Esophagus squamous epithelium (tissue), 5 donors: ENCODE measurements at regions not wholly inside any gene's neighbourhood (a gene's known extent, or its start where the extent isn't known, plus 50 kb on each side); places are given as distances from the start of the nearest gene placed in this dataset.

ENCODE experiments used
- DNase-seq: peaks from one replicate; lab custom pipeline; 2025; lab: John Stamatoyannopoulos, UW
- H3K27ac ChIP-seq, 4 donors: fragments of 200-600 bp; sonication (generic); one replicate each; pipeline ENCODE4 v1.5.1; 2016 to 2019; ENCODE audit warnings: mild to moderate bottlenecking in 1 of 4
- H3K27me3 ChIP-seq, 4 donors: fragments of 200-600 bp; sonication (generic); 1 replicate in 3 of 4; 2 replicates in 1 of 4; pipeline versions ENCODE4 v1.5.1 to v1.6.0; 2017 to 2021; ENCODE audit warnings: antibody characterized with exemption in 1 of 4
- H3K36me3 ChIP-seq, 3 donors: fragments of 200-600 bp; sonication (generic); one replicate each; pipeline ENCODE4 v1.5.1; 2016 to 2019
- H3K4me1 ChIP-seq, 3 donors: fragments of 200-600 bp; sonication (generic); one replicate each; pipeline ENCODE4 v1.5.1; 2017 to 2019
- H3K4me3 ChIP-seq, 4 donors: fragments of 200-600 bp; sonication (generic); 1 replicate in 3 of 4; 2 replicates in 1 of 4; pipeline ENCODE4 v1.5.1; 2016 to 2019; ENCODE audit warnings: mild to moderate bottlenecking in 2 of 4, moderate library complexity in 1 of 4
- H3K9me3 ChIP-seq, 3 donors: fragments of 200-600 bp; sonication (generic); one replicate each; pipeline ENCODE4 v1.5.1; 2016 to 2019
- POLR2A ChIP-seq, 4 donors: fragments of 450-650 bp; IDR thresholded peaks; one replicate each; pipeline ENCODE4 v1.6.1; 2017; ENCODE audit warnings: antibody characterized with exemption in 4 of 4, mild to moderate bottlenecking in 4 of 4, moderate library complexity in 3 of 4
- WGBS, 2 donors: methylation state at CpG; one replicate each; pipeline ENCODE4 v1.1.5; 2018; 5-methylcytosine and 5-hydroxymethylcytosine counted together
- intact Hi-C: fragments of 100-400 bp; cut with DNase I; formaldehyde crosslinking; loops from one replicate; pipeline ENCODE4 v1.15.0; 2022
- TF ChIP-seq, protein P1 (sequence below), 6 experiments: fragments of 450-650 bp in 4 of 6; fragments of 200-600 bp in 2 of 6; sonication (generic) in 2 of 6; IDR thresholded peaks; one replicate each; pipeline ENCODE4 v1.5.1; 2016 to 2019; ENCODE audit warnings: antibody characterized with exemption in 6 of 6, mild to moderate bottlenecking in 4 of 6, moderate library complexity in 4 of 6
- donor health status: DM: yes; HTN: yes; CAD: no.

DNA sequence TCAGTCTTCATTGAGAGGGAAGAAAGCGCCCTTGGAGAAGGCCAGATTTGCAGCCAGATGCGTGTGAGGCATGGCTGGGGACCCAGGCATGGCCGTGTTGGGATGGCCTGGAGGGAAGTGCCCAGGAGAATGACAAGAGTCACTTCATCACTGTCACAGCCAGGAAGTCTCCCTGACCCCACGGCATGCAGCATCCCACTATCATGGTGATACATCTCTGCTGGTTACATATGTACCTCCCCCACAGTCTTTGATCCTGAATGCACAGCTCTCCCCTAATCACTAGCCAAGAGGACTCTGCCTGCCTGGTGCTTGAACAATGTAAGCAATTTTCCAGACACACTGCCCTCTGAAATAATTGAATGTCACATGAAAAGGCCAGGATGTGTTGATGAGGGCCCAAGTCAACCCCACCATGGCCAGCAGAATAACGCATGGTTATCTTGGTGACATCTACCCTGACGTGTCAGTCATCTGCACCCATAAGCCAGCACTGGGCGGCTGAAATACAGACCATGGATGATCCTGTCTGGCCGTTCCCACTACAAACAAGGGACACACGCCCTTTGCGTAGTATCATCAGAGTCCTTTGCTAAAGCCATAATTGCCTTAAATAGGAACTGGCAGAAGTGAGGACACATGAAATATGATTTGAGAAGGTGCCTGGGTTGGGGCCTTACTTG lies 149.7 kb upstream of the SPACA7 start:
- Histone ChIP-seq H3K36me3 (no peaks in the 10 kb centered on the region), H3K9me3 (no peaks in the 10 kb centered on the region), H3K4me1 (no peaks in the 10 kb centered on the region), H3K27me3 (peaks cover 0 to 3% (median 0%) of the 10 kb centered on the region in 4 donors), H3K27ac (no peak overlapping the region), H3K4me3 (no peak overlapping the region)
- 64 to 73% methylated on average over 6 to 8 of the region's 10 CpGs for WGBS, 2 donors
- TF ChIP-seq POLR2A (IDR thresholded peaks at IDR 0.05), result no peak
- TF ChIP-seq, protein P1, sequence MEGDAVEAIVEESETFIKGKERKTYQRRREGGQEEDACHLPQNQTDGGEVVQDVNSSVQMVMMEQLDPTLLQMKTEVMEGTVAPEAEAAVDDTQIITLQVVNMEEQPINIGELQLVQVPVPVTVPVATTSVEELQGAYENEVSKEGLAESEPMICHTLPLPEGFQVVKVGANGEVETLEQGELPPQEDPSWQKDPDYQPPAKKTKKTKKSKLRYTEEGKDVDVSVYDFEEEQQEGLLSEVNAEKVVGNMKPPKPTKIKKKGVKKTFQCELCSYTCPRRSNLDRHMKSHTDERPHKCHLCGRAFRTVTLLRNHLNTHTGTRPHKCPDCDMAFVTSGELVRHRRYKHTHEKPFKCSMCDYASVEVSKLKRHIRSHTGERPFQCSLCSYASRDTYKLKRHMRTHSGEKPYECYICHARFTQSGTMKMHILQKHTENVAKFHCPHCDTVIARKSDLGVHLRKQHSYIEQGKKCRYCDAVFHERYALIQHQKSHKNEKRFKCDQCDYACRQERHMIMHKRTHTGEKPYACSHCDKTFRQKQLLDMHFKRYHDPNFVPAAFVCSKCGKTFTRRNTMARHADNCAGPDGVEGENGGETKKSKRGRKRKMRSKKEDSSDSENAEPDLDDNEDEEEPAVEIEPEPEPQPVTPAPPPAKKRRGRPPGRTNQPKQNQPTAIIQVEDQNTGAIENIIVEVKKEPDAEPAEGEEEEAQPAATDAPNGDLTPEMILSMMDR (IDR thresholded peaks at IDR 0.05), result no peak
- intact Hi-C loops, result no loop called here
- no peak for DNase-seq

DNA sequence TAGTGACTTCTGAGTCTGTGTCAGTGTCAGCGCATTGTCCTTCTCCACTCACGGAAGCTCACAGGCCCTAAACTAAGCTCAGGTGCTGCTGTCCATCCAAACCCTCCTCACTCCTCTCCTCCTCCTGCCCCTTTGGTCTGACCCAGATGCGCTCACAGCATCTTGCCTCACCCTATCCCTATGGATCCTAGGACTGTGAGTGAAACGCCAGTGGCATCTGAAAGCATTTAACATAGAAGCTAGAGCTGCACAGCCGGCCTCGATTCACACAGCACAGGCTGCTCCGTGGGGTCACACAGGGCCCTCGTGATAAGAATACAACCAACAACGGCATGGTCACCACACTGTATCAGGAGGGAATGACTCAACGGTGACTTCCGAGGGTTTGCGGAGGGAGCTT lies 149.1 kb upstream of the SPACA7 start:
- Histone ChIP-seq H3K9me3 (no peaks in the 10 kb centered on the region), H3K4me3 (no peak overlapping the region), H3K27ac (no peak overlapping the region), H3K4me1 (no peaks in the 10 kb centered on the region), H3K27me3 (peaks cover 0 to 3% (median 0%) of the 10 kb centered on the region in 4 donors), H3K36me3 (no peaks in the 10 kb centered on the region)
- no peak for DNase-seq
- no peak for TF ChIP-seq POLR2A (IDR thresholded peaks at IDR 0.05)
- TF ChIP-seq, protein P1 (IDR thresholded peaks at IDR 0.05), result no peak
- intact Hi-C loops, result no loop called here
- WGBS, 2 donors, result 86 to 94% methylated on average over 2 to 11 of the region's 12 CpGs

- Histone ChIP-seq H3K9me3 (no peaks in the 10 kb centered on the region), H3K4me1 (no peaks in the 10 kb centered on the region), H3K36me3 (no peaks in the 10 kb centered on the region), H3K27ac (no peak overlapping the region), H3K27me3 (peaks cover 0 to 15% (median 0%) of the 10 kb centered on the region in 4 donors), H3K4me3 (no peak overlapping the region)
- intact Hi-C loops, result no loop called here
- DNase-seq, result no peak
- TF ChIP-seq POLR2A (IDR thresholded peaks at IDR 0.05), result no peak
- TF ChIP-seq, protein P1 (IDR thresholded peaks at IDR 0.05), result no peak
- 69 to 81% methylated on average over 5 to 14 of the region's 15 CpGs for WGBS, 2 donors
Observed at GRCh38 chr13:112229445-112229844, 146.7 kb upstream of the SPACA7 start.

DNA sequence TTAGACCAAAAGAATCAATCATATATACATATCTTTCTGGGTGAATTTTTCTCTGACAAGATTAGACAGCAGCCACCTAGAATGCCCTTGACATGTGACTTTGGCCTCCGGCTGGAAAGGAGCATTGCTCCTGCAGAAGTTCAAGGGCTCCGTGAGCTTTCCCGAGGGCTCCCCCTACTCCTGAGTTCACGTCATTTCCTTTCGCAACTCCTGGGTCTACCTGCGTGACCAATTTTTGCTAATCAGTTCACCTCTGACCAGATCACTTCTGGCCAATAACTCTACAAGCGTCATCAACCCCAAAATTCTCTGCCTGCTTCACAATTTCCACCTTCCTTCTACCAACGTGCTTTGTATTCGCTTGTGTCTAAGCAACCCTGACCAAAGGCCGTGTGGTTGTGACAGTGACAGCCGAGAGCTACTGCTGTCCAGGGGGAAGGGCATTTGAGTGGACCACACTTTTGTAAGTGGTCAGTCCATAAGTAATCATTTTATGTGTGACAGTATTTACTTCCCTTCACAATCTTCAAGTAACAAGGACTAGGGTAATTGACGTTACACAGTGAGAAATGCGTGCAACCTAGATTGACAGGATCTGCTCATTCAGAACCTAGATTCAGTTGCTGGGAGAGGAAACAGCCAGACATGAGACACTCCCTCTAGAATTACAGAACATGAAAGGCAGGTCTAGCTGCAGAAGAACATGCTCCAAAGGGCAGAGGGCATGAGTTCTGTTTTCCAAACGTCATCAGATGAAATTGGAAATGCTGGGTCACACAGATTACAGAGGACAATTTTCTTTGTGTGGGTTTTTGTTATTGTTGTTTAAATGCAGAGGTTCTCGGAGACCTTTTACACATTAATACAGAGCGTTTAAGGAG lies 145.9 kb upstream of the SPACA7 start:
- H3K9me3 ChIP-seq, result no peaks in the 10 kb centered on the region
- no peak for DNase-seq
- intact Hi-C loops, result no loop called here
- TF ChIP-seq, protein P1 (IDR thresholded peaks at IDR 0.05), result no peak
- TF ChIP-seq POLR2A (IDR thresholded peaks at IDR 0.05), result no peak
- H3K4me1 ChIP-seq, result no peaks in the 10 kb centered on the region
- 63 to 67% methylated on average over 16 of the region's 16 CpGs for WGBS, 2 donors
- no peak overlapping the region for H3K4me3 ChIP-seq
- no peak overlapping the region for H3K27ac ChIP-seq
- H3K36me3 ChIP-seq, result no peaks in the 10 kb centered on the region
- H3K27me3 ChIP-seq, result peaks cover 0 to 23% (median 0%) of the 10 kb centered on the region in 4 donors
